AG04449 (cell line): ENCODE measurements at regions not wholly inside any gene's neighbourhood (a gene's known extent, or its start where the extent isn't known, plus 50 kb on each side); places are given as distances from the start of the nearest gene placed in this dataset.

Experiments
- CTCF ChIA-PET: fragments of 350-600 bp; formaldehyde crosslinking; extraction: SDS; loops from one replicate; lab custom pipeline; 2021; ENCODE audit warnings: antibody characterized with exemption; lab: Yijun Ruan, JAX
- POLR2A ChIA-PET: fragments of 400-600, 350-600 bp; formaldehyde crosslinking; extraction: SDS; loops from one replicate; lab custom pipeline; 2020; ENCODE audit warnings: antibody characterized with exemption, inconsistent platforms; lab: Yijun Ruan, JAX
- DNase-seq: peaks from one replicate; pipeline ENCODE4 v3.0.0-alpha.2; 2010; ENCODE audit warnings: low read depth, low spot score
- H3K4me3 ChIP-seq: 2 replicates; pipeline ENCODE4 v1.5.1; 2011; ENCODE audit warnings: low read depth, mild to moderate bottlenecking, control low read depth, low read length
- TF ChIP-seq, protein P1 (sequence below): IDR thresholded peaks from one replicate; pipeline ENCODE4 v1.5.1; 2011; ENCODE audit warnings: mild to moderate bottlenecking, moderate library complexity, low read length, control low read depth, inconsistent platforms; ENCODE audit not compliant: insufficient read depth; ENCODE audit errors: missing control alignments

DNA sequence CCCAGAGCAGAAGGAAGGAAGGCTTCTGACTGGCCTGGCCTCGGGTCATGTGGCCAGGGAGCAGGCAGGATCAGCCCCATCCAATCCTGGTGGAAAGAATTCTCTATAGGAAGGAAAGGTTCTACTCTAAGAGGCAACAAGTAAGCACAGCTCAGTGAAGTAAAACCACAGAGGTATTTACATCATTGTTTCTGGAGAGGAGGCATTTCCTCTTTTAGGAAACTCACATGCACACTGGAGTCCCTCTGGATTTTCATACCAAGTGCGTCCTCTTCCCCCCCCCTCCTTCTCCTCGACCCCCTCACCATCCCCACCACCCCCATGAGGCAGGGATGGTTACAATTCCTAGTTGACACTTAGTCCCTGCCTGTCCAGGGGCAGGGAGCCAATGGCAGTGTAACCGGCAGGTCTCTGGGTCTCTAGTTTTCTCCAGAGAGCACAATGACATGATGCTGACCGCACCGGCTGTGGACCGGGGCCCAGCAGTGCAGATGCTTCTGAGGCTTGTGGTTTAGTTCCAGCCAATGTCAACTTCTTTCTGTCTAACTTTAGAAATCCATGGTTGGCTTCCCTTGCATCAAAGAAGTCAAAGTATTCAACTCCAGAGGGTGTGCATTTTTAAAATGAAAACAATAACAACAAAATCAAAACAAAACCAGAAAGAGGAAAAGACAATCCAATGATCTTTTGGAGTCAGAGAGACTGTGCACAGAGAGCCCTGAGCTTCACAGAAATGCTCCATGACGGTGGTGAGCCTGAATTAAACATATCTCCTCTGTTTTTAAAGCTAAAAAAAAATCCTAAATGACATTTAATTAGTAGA, 230.3 kb upstream of the TLE3 start:
- DNase-seq = peak; percentile 76
- ChIA-PET CTCF (interaction anchor here (1.1 kb wide), 1 partner anchor 12 kb away, joined by 3 read pairs; no protein-coding TSS in a partner anchor), POLR2A (interaction anchor here (0.6 kb wide), 1 partner anchor 231 kb away, joined by 3 read pairs; no protein-coding TSS in a partner anchor)
- H3K4me3 ChIP-seq = no peak overlapping the region
- TF ChIP-seq, protein P1, sequence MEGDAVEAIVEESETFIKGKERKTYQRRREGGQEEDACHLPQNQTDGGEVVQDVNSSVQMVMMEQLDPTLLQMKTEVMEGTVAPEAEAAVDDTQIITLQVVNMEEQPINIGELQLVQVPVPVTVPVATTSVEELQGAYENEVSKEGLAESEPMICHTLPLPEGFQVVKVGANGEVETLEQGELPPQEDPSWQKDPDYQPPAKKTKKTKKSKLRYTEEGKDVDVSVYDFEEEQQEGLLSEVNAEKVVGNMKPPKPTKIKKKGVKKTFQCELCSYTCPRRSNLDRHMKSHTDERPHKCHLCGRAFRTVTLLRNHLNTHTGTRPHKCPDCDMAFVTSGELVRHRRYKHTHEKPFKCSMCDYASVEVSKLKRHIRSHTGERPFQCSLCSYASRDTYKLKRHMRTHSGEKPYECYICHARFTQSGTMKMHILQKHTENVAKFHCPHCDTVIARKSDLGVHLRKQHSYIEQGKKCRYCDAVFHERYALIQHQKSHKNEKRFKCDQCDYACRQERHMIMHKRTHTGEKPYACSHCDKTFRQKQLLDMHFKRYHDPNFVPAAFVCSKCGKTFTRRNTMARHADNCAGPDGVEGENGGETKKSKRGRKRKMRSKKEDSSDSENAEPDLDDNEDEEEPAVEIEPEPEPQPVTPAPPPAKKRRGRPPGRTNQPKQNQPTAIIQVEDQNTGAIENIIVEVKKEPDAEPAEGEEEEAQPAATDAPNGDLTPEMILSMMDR = no peak

DNA sequence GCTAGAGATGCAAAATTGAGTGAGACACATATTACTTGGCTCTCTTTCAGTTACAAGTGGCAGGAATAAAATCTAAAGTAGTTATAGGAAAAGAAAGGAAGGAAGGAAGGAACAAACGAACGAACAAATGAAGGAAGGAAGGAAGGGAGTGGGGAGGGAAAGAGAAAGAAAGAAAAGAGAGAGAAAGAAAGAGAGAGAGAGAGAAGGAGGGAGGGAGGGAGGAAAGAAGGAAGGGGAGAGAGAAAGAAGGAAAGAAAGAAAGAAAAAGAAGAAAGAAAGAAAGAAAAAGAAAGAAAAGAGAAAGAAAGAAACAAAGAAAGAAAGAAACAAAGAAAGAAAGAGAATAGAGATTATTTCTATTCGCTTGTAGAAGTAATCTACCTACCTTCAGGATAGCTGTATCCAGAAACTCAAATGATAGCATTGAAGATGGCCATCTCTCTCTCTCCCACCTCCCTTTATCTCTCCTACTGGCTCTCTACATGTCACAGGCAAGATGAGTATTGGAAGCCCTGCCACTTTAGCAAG, 229.7 kb upstream of the TLE3 start:
- TF ChIP-seq, protein P1 = no peak
- POLR2A ChIA-PET = no interaction called here
- DNase-seq = no peak
- CTCF ChIA-PET = no interaction called here
- no peak overlapping the region for H3K4me3 ChIP-seq

DNA sequence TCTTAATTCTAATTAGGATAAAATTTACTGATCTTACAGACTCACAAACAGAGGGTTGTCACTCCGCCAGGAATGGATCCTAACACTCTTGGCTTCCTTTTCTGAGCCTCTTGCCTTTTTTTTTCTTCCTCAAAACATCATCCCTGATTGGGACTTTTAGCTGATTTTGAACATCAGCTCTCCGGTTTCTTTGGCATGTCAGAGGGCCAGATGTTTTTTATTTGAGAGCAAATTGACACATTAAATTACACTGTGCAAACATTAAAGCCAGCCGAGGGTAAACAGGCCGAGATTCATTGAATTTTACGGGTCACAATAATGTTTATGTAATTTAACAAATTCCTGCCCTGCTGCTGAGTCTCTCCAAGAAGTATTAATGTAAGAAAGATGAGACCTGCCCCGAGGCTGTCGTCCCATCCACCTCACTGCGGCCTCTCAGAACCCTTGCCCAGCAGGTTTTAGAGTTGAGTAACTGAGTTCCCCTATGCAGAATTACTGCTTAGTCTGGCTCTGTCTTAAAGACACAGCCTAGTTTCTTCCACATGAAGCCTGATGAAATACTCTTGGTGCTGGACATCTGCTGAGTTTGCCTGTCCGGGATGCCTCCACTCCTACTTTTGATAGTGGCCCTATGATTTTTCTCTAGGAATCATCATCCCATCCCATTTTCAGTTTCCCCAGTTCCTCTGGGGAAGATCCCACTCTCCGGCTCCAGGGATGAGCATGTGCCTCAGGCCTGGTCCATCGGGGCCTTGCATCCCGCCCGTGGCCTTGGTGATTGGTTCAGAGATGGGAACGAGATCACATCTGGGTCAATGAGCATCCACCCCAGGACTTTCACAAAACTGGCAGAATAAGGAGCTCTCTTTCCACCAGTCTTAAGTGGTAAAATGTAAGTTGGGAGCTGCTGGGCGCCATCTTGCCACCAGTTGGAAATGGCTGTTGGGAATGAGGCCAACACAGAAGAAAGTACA, 226.6 kb upstream of the TLE3 start:
- no peak overlapping the region for H3K4me3 ChIP-seq
- TF ChIP-seq, protein P1 = no peak
- peak; percentile 34 for DNase-seq
- CTCF ChIA-PET = no interaction called here
- POLR2A ChIA-PET = interaction anchor here (0.7 kb wide), 1 partner anchor 225 kb away, joined by 3 read pairs; no protein-coding TSS in a partner anchor

DNA sequence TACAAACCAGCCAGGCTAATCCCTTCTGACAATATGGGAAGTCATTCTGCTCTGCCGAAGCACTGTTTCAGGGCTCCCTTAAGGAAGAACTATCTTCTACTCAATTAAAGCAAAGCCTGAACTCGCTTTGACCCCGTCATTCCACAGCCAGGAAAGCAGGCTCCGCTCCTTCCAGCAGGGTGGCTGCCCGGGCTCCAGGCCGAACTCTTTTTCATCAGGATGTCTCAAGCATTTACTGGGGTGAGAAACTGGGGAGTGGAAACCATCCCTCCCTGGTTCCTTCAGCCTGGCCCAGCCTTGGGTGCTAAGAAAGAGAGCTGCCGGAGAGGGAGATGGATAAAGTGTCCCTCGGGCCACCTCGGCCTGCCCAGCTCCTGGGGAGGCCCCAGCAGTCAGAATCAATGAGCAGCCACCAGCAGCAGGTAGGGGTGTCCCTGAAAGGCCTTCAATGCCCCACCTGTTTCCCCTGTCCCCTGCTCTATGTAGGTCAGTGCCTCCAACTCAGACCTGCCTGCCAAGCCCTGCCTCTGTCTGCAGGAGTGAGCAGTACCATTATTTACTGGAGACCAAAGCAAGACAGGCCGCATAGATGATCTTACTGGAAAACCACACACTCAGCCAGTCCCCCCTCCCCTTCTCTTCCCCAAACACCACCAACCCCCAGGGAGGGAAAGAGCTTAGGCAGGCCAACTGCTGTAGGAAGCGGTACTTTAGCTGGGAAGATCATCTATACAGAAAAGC, 225.6 kb upstream of the TLE3 start:
- TF ChIP-seq, protein P1 = no peak
- no peak for DNase-seq
- ChIA-PET POLR2A (interaction anchor here (0.6 to 0.7 kb wide), 2 partner anchors 16 to 224 kb away, joined by 3 to 4 read pairs; no protein-coding TSS in a partner anchor), CTCF (no interaction called here)
- no peak overlapping the region for H3K4me3 ChIP-seq

DNA sequence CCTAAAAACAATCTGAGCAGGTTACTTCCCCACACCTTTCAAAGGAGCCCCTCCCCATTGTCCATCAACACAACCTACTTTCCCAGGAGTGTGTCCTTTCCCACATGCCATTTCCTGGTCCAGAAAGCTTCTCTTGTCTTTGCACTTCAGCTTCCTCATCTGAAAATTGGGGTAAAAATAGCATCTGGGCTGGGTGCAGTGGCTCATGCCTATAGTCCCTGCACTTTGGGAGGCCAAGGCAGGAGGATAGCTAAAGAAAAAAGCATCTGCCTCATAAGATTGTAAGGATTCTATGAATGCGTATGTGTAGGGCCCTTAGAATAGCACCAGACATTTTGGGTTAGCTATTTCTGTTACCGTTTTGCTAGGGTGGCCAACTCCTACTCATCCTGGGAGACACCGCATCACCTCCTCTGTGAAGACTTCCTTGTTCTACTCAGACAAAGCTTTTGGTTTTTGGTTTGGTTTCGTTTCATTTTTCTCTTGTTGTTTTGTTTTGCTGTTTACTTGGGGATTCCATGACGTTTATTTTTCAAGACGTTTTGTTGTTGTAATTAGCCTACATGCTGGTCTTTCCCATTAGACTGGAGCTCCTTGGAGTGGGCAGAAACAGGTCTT, 224.4 kb upstream of the TLE3 start:
- TF ChIP-seq, protein P1 = no peak
- DNase-seq = no peak
- POLR2A ChIA-PET = no interaction called here
- no peak overlapping the region for H3K4me3 ChIP-seq
- CTCF ChIA-PET = interaction anchor here (1.6 kb wide), 1 partner anchor 51 kb away, joined by 3 read pairs; no protein-coding TSS in a partner anchor
